ENCODE measurements at regions not wholly inside any gene's neighbourhood (a gene's known extent, or its start where the extent isn't known, plus 50 kb on each side); places are given as distances from the start of the nearest gene placed in this dataset.

DNA sequence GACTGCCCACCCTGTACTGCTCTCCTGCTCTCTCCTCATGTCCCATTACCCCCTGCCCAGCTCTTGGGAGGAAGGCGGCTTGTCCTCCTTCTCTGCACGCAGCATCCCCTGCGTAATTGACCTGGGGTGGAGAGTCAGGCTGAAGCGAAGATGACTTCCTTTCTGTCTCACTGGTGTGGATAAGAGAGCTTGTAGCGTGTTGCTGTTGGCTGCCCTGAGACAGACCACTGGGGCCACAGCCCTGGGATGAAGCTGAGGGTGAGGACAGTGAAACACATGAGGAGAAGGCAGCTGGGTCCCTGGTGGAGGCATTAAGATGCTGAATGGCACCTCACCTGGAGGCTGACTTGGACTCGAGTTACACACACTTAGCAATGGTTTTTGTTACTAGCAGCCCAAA is 310.3 kb upstream of the ZNF32 start:
- no peak overlapping the region for H3K27ac ChIP-seq

DNA sequence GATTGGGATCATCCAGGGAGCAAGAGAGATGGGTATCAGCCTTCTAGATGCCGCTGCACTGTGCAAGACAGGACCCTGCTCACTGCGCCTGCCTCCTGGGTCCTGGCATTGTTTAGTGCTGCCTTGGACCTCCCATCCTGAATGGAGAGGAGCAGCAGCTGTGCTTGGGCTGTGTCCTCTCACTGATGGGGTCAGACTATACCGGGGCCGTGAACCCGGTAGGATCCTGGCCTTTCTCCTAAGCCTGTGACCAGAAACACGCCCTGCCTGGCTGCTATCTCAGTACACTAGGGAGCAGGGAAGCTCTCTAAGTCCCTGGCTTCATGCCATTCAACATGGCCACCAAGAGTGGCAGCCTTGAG is 309.4 kb upstream of the ZNF32 start:
- TF ChIP-seq ZFX (IDR thresholded peaks at IDR 0.05) = no peak
- TF ChIP-seq, protein P1, sequence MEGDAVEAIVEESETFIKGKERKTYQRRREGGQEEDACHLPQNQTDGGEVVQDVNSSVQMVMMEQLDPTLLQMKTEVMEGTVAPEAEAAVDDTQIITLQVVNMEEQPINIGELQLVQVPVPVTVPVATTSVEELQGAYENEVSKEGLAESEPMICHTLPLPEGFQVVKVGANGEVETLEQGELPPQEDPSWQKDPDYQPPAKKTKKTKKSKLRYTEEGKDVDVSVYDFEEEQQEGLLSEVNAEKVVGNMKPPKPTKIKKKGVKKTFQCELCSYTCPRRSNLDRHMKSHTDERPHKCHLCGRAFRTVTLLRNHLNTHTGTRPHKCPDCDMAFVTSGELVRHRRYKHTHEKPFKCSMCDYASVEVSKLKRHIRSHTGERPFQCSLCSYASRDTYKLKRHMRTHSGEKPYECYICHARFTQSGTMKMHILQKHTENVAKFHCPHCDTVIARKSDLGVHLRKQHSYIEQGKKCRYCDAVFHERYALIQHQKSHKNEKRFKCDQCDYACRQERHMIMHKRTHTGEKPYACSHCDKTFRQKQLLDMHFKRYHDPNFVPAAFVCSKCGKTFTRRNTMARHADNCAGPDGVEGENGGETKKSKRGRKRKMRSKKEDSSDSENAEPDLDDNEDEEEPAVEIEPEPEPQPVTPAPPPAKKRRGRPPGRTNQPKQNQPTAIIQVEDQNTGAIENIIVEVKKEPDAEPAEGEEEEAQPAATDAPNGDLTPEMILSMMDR (conservative IDR thresholded peaks at IDR 0.05) = no peak
- H3K27ac ChIP-seq = no peak overlapping the region

More for the DNA sequence above, 310.3 kb upstream of the ZNF32 start:
- no peak for TF ChIP-seq ZFX (IDR thresholded peaks at IDR 0.05)
- TF ChIP-seq, protein P1 (conservative IDR thresholded peaks at IDR 0.05) = no peak

DNA sequence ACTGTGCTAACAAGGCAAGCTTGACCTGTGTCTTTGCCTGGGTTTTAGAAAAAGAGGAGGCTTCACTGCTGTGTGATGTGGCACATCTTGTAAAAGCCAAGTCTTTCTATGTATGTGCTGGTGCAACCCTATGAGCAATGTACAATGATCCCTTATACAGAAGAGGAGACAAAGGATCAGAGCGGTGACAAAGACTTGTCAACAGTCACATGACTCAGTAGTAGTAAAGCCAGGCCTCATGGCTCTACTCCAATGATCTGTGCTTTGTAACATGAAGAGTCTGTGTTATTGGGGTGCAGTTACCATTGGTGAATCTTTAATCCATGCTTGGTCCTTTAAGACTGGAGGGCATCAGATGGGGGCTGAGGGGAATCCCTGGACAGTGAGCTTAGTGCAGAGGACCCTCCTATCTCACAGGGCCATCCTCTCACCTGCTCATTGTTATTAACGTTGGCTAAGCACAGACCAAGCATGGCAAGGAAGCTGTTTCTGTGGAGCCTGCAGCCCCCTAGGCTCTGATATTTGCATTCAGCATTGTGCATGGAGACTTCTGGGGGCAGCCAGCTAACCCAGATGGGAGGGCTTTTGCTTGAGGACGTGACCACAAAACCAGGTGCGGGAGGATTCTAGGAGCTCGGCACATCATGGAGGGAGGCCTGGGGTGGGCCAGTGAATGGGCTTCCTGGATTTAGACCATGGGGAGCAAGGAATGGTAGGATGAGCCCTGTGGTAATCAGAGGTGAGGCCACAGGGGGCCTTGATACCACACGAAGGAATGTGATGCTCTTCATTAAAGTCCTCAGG is 308.8 kb upstream of the ZNF32 start:
- TF ChIP-seq, protein P1 (conservative IDR thresholded peaks at IDR 0.05) = no peak
- no peak for TF ChIP-seq ZFX (IDR thresholded peaks at IDR 0.05)
- H3K27ac ChIP-seq = no peak overlapping the region

DNA sequence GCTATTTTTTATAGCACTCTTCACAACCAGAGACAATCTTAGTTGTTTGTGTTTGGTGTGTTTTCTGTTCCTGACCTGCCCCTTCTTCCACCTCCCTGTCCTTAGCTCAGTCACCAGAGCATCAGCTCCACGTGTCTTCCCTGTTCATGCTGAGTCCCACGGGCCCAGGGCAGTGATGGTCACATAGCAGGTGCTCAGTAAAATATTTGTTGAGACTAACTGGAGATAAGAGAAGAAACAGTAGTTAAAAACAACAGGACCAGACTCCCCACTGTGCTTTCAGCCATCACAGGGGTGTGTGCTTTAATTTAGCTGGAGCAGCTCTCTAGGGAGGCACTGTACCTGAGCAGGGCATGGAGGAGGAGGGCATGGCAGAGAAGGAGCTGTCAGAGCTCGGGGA is 307.3 kb upstream of the ZNF32 start:
- H3K27ac ChIP-seq = no peak overlapping the region
- TF ChIP-seq, protein P1 (conservative IDR thresholded peaks at IDR 0.05) = no peak
- TF ChIP-seq ZFX (IDR thresholded peaks at IDR 0.05) = no peak

DNA sequence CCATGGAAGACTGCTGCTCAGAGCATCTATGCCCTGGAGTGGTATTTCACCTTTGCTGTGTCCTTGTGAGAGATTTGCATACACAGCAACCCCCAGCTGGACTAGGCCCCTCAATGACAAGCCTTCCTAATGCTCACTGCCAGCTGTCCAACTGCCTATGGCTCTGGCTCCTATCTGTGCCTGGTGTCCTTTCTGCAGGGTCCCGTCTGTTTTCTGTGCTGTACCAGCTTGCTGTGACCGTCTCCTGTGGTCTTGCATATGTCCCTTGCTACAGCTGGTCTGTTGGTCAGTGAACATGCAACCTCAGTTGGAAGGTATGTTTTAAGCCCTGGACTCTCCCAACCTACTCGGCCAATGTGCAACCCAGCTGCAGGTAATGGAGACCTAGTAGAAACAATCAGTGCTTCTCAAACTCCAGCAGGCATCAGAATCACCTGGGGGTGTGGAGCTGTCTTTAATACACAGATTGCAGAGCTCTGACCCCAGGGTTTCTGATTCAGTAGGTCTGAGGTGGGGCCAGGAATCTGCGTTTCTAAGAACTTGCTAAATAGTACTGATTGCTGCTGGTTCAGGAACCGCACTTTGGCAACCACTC is 306.4 kb upstream of the ZNF32 start:
- TF ChIP-seq, protein P1 (conservative IDR thresholded peaks at IDR 0.05) = no peak
- TF ChIP-seq ZFX (IDR thresholded peaks at IDR 0.05) = no peak
- H3K27ac ChIP-seq = no peak overlapping the region

DNA sequence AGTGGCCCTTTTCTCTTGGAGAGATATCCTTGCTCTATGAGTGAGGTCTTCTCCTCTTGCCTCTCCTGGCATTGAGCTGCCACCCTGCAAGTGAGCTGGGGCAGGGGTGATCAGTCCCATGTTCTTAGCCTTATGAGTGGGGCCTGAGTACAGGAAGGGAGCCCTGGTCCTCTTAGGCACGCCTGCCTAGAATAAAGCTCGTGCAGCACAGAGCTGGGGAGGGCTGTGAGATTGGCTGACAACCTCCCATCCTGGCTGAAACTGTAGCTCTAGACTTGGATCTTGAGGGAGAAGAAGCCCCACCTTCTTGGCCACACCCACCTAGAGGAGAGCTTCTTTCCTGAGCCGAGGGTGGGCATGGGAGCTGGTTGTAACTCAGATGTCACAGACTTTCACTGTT is 305.0 kb upstream of the ZNF32 start:
- TF ChIP-seq ZFX (IDR thresholded peaks at IDR 0.05) = no peak
- TF ChIP-seq, protein P1 (conservative IDR thresholded peaks at IDR 0.05) = no peak
- no peak overlapping the region for H3K27ac ChIP-seq

DNA sequence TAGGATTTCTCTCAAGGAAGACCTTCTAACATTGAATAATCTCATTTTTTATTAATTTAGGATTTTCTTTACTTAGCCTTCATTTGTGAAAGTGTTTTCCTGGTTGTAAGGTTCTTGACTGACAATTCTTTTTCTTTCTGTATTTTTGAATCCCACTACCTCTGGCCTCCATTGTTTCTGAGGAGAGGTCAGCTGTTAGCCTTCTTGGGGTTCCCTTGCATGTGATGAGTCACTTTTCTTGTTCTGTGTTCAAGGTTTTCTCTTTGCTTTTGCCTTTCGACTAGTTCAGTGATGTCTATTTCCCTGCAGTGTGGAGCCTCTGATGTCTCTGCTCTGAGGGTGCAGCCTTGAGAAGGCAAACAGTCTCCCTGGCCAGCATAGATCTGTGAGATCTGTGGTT is 304.1 kb upstream of the ZNF32 start:
- TF ChIP-seq ZFX (IDR thresholded peaks at IDR 0.05) = no peak
- TF ChIP-seq, protein P1 (conservative IDR thresholded peaks at IDR 0.05) = no peak
- H3K27ac ChIP-seq = no peak overlapping the region
